ENCODE measurements at regions not wholly inside any gene's neighbourhood (a gene's known extent, or its start where the extent isn't known, plus 50 kb on each side); places are given as distances from the start of the nearest gene placed in this dataset.

GRCh38 chr13:84497613-84498012 is 615.3 kb upstream of the SLITRK1 start:
- Histone ChIP-seq H3K9ac (ENCODE audit: low read depth in 2 of 2, low read length in 2 of 2) (no peak overlapping the region), H3K4me1 (no peaks in the 10 kb centered on the region), H3K27me3 (no peaks in the 10 kb centered on the region), H3K4me3 (no peak overlapping the region), H3K36me3 (no peaks in the 10 kb centered on the region), H3K27ac (no peak overlapping the region), H3K9me3 (no peaks in the 10 kb centered on the region)
- DNase-seq, result no peak
- intact Hi-C loops (cut with DNase I), result no loop called here
- TF ChIP-seq CTCF (IDR thresholded peaks at IDR 0.05), result no peak

- no peaks in the 10 kb centered on the region for H3K9me3 ChIP-seq
- DNase-seq, result no peak
- H3K4me1 ChIP-seq, result no peaks in the 10 kb centered on the region
- no peaks in the 10 kb centered on the region for H3K27me3 ChIP-seq
- intact Hi-C loops (cut with DNase I), result no loop called here
- no peak overlapping the region for H3K9ac ChIP-seq (ENCODE audit: low read depth in 2 of 2, low read length in 2 of 2)
- H3K4me3 ChIP-seq, result no peak overlapping the region
- H3K27ac ChIP-seq, result no peak overlapping the region
- H3K36me3 ChIP-seq, result no peaks in the 10 kb centered on the region
- TF ChIP-seq CTCF (IDR thresholded peaks at IDR 0.05), result no peak
Measured at GRCh38 chr13:84491952-84492351, 609.7 kb upstream of the SLITRK1 start.

GRCh38 chr13:84487752-84488151 is 605.5 kb upstream of the SLITRK1 start:
- Histone ChIP-seq H3K9me3 (no peaks in the 10 kb centered on the region), H3K9ac (ENCODE audit: low read depth in 2 of 2, low read length in 2 of 2) (no peak overlapping the region), H3K27ac (no peak overlapping the region), H3K4me1 (no peaks in the 10 kb centered on the region), H3K4me3 (no peak overlapping the region), H3K27me3 (no peaks in the 10 kb centered on the region), H3K36me3 (no peaks in the 10 kb centered on the region)
- no peak for DNase-seq
- intact Hi-C loops (cut with DNase I), result no loop called here
- no peak for TF ChIP-seq CTCF (IDR thresholded peaks at IDR 0.05)

- H3K4me3 ChIP-seq, result no peak overlapping the region
- intact Hi-C loops (cut with DNase I), result no loop called here
- H3K27ac ChIP-seq, result no peak overlapping the region
- H3K36me3 ChIP-seq, result no peaks in the 10 kb centered on the region
- DNase-seq, result no peak
- no peaks in the 10 kb centered on the region for H3K27me3 ChIP-seq
- no peaks in the 10 kb centered on the region for H3K9me3 ChIP-seq
- H3K4me1 ChIP-seq, result no peaks in the 10 kb centered on the region
- TF ChIP-seq CTCF (IDR thresholded peaks at IDR 0.05), result no peak
- no peak overlapping the region for H3K9ac ChIP-seq (ENCODE audit: low read depth in 2 of 2, low read length in 2 of 2)
Measured at GRCh38 chr13:84481958-84482357, 599.7 kb upstream of the SLITRK1 start.

- no peaks in the 10 kb centered on the region for H3K36me3 ChIP-seq
- DNase-seq, result no peak
- no peak overlapping the region for H3K9ac ChIP-seq (ENCODE audit: low read depth in 2 of 2, low read length in 2 of 2)
- H3K9me3 ChIP-seq, result no peaks in the 10 kb centered on the region
- H3K27me3 ChIP-seq, result no peaks in the 10 kb centered on the region
- intact Hi-C loops (cut with DNase I), result no loop called here
- no peak for TF ChIP-seq CTCF (IDR thresholded peaks at IDR 0.05)
- H3K4me3 ChIP-seq, result no peak overlapping the region
- H3K27ac ChIP-seq, result no peak overlapping the region
- no peaks in the 10 kb centered on the region for H3K4me1 ChIP-seq
Measured at GRCh38 chr13:84479656-84480055, 597.4 kb upstream of the SLITRK1 start.

- no peaks in the 10 kb centered on the region for H3K27me3 ChIP-seq
- intact Hi-C loops (cut with DNase I), result no loop called here
- DNase-seq, result no peak
- no peak overlapping the region for H3K4me3 ChIP-seq
- no peaks in the 10 kb centered on the region for H3K9me3 ChIP-seq
- no peak for TF ChIP-seq CTCF (IDR thresholded peaks at IDR 0.05)
- H3K4me1 ChIP-seq, result no peaks in the 10 kb centered on the region
- no peaks in the 10 kb centered on the region for H3K36me3 ChIP-seq
- no peak overlapping the region for H3K9ac ChIP-seq (ENCODE audit: low read depth in 2 of 2, low read length in 2 of 2)
- no peak overlapping the region for H3K27ac ChIP-seq
Measured at GRCh38 chr13:84470528-84470927, 588.3 kb upstream of the SLITRK1 start.
